Psoas muscle (tissue), 7 donors: ENCODE measurements at regions not wholly inside any gene's neighbourhood (a gene's known extent, or its start where the extent isn't known, plus 50 kb on each side); places are given as distances from the start of the nearest gene placed in this dataset.

Source experiments
- ATAC-seq, 4 donors: fragments of 200-7000 bp; cut with Tn5 transposase; one replicate each; pipeline ENCODE4 v1.9.1; 2020; ENCODE audit warnings: moderate library complexity in 3 of 4, mild to moderate bottlenecking in 2 of 4
- DNase-seq, 2 donors: peaks; one replicate each; pipeline ENCODE4 v3.0.0-alpha.2; 2020
- H3K27ac ChIP-seq: fragments of 200-600 bp; one replicate; pipeline ENCODE4 v1.8.0; 2022
- H3K27me3 ChIP-seq, 3 donors: fragments of 200-600 bp in 1 of 3; one replicate each; pipeline versions ENCODE4 v1.6.1 to v1.8.0; 2013 to 2022; ENCODE audit warnings: low read length in 2 of 3, mild to moderate bottlenecking in 2 of 3, moderate library complexity in 1 of 3; ENCODE audit not compliant: insufficient read depth in 3 of 3
- H3K36me3 ChIP-seq, 2 donors: fragments of 200-600 bp in 1 of 2; one replicate each; pipeline versions ENCODE4 v1.6.1 to v1.8.0; 2013 to 2022; ENCODE audit warnings: low read depth in 1 of 2, mild to moderate bottlenecking in 1 of 2, moderate library complexity in 1 of 2; ENCODE audit not compliant: insufficient read depth in 1 of 2
- H3K4me1 ChIP-seq: fragments of 200-600 bp; one replicate; pipeline ENCODE4 v1.8.0; 2022
- H3K4me3 ChIP-seq: fragments of 200-600 bp; one replicate; pipeline ENCODE4 v1.8.0; 2022; ENCODE audit warnings: mild to moderate bottlenecking
- H3K9me3 ChIP-seq: fragments of 200-600 bp; one replicate; pipeline ENCODE4 v1.8.0; 2022
- WGBS, 3 donors: extraction: QIAGEN DNeasy Blood & Tissue Kit; methylation state at CpG; one replicate each; pipeline versions ENCODE4 v1.1.6 to v1.1.7; 2013; 5-methylcytosine and 5-hydroxymethylcytosine counted together
- intact Hi-C, 2 donors: fragments of 100-400 bp; cut with DNase I; formaldehyde crosslinking; loops; one replicate each; pipeline versions ENCODE4 v1.11.0 to v1.14.2; 2022
- TF ChIP-seq, protein P1 (sequence below): fragments of 200-600 bp; IDR thresholded peaks from one replicate; pipeline ENCODE4 v1.8.0; 2022; ENCODE audit warnings: antibody characterized with exemption
- donor health status: healthy with polysubstance abuse.
- donor health status: DM: no; HTN: no; CAD: no; lungs with moderate emphysema.
- donor health status: Bipolar disorder and iron deficiency.
- donor health status: healthy.
- donor health status: DM: yes; HTN: yes; CAD: no.
- donor health status: DM: no; HTN: no; CAD: no.
- donor health status: DM: yes; HTN: yes; CAD: no.

DNA sequence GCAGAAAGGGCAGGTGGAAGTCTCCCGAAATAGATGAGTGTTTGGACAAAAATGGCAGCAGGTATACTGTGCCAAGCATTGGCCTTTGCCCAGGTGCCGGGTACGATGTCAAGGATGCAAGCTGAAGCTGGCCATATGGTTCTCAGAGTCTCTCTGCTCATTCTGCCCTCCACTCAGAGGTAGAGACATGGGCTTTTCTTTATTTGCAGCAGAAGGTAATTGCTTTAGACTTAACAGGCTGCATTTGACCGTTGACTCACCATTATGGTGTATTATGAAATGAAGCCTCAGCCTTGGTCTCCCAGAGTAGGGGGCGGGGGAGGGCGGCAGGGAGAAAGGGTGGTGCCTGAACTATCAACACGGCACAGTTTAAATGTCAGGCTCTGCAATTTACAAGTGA is 969.1 kb upstream of the EEF2KMT start:
- TF ChIP-seq, protein P1, sequence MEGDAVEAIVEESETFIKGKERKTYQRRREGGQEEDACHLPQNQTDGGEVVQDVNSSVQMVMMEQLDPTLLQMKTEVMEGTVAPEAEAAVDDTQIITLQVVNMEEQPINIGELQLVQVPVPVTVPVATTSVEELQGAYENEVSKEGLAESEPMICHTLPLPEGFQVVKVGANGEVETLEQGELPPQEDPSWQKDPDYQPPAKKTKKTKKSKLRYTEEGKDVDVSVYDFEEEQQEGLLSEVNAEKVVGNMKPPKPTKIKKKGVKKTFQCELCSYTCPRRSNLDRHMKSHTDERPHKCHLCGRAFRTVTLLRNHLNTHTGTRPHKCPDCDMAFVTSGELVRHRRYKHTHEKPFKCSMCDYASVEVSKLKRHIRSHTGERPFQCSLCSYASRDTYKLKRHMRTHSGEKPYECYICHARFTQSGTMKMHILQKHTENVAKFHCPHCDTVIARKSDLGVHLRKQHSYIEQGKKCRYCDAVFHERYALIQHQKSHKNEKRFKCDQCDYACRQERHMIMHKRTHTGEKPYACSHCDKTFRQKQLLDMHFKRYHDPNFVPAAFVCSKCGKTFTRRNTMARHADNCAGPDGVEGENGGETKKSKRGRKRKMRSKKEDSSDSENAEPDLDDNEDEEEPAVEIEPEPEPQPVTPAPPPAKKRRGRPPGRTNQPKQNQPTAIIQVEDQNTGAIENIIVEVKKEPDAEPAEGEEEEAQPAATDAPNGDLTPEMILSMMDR = no peak
- Histone ChIP-seq H3K4me1 (no peaks in the 10 kb centered on the region), H3K4me3 (no peak overlapping the region), H3K36me3 (no peaks in the 10 kb centered on the region), H3K27ac (no peak overlapping the region), H3K27me3 (no peaks in the 10 kb centered on the region), H3K9me3 (no peaks in the 10 kb centered on the region)
- ATAC-seq (no peak), DNase-seq (no peak)
- 56 to 60% (median 59%) methylated on average over 7 of the region's 7 CpGs for WGBS, 3 donors
- intact Hi-C loops = no loop called here

DNA sequence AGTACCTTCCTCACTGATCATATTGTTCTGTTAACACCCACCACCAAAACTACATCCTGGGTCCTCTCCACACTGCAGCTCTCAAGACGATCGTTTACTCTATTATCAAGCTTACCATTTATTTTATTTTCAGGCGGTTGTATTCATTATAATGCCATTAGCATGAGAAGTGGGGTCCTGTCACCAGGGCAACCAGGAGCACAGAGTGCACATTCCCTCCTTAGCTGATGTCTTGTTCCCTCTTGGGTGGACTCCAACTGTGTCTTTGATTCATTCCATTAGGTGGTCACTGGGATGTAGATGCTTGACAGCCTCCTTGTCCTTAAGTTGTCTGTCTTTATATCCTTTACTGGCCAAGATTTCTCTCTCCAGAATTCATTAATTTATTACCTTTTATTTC is 965.9 kb upstream of the EEF2KMT start:
- Histone ChIP-seq H3K27ac (no peak overlapping the region), H3K9me3 (no peaks in the 10 kb centered on the region), H3K4me3 (no peak overlapping the region), H3K4me1 (no peaks in the 10 kb centered on the region), H3K27me3 (no peaks in the 10 kb centered on the region), H3K36me3 (no peaks in the 10 kb centered on the region)
- no peak for ATAC-seq
- no peak for DNase-seq
- TF ChIP-seq, protein P1 = no peak
- WGBS, 3 donors = 58 to 89% (median 80%) methylated on average over 3 of the region's 3 CpGs
- intact Hi-C loops = no loop called here

DNA sequence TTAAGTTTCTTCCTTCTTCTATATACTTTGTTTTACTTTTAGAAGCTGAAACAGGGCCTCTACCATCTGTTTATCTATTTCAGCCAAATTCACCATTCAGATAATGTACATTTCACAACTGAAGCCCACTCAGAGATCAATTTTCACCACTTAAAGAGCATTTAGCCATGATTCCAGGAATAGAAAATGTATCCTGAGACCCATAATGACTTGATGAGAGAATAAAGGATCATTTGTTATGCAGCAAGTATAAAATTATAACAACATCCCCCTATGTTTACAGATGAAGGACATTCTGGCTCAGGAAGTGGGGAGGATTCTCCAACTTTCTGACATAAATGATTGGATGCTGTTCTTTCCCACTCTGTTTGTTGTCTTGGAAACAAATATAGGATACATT is 962.1 kb upstream of the EEF2KMT start:
- TF ChIP-seq, protein P1 = no peak
- Histone ChIP-seq H3K36me3 (no peaks in the 10 kb centered on the region), H3K4me3 (no peak overlapping the region), H3K4me1 (no peaks in the 10 kb centered on the region), H3K9me3 (no peaks in the 10 kb centered on the region), H3K27ac (no peak overlapping the region), H3K27me3 (no peaks in the 10 kb centered on the region)
- intact Hi-C loops = no loop called here
- ATAC-seq (no peak), DNase-seq (no peak)

DNA sequence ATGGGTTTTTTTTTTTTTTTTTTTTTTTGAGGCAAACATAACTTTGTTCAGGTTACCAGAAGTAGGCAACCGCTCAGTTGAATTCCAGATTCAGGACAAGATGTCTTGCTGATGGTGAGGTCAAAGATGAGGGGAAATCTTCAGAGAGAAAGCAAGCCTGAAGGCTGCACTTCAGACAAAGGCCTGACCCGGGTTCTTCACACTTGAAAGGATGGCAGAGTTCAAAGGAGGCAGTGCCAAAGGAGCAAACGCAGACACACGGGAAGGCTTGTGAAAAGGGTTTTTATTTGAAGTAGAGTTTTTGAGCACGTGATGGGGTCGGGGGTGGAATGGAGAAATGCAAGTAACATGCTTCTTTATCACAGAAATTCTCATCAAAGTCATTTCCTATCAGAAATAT is 960.2 kb upstream of the EEF2KMT start:
- 28 to 36% (median 30%) methylated on average over 6 of the region's 6 CpGs for WGBS, 3 donors
- Histone ChIP-seq H3K9me3 (no peaks in the 10 kb centered on the region), H3K27ac (no peak overlapping the region), H3K4me3 (no peak overlapping the region), H3K36me3 (no peaks in the 10 kb centered on the region), H3K27me3 (no peaks in the 10 kb centered on the region), H3K4me1 (no peaks in the 10 kb centered on the region)
- intact Hi-C loops = no loop called here
- no peak for DNase-seq
- ATAC-seq = no peak
- TF ChIP-seq, protein P1 = no peak

DNA sequence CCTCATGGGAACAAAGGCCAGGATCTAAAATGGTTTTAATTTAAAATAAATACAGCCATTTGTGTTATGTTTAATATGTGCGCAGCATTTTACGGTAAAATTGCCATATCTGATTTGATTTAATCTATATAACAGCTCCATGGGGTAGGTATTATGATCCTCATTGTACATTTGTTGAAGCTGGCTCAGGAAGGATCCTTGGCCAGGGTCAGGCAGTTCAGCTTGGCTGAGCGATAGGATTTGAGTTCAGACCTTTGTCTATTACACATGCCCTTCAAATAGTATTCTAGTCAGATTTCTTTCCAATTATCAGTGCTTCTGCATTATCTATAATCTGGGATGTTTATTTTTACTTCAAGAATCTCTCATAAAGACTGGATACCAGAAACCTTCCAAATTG is 950.4 kb upstream of the EEF2KMT start:
- H3K27me3 ChIP-seq = no peaks in the 10 kb centered on the region
- ATAC-seq (no peak), DNase-seq (no peak)
- no peak overlapping the region for H3K27ac ChIP-seq
- H3K4me1 ChIP-seq = no peaks in the 10 kb centered on the region
- TF ChIP-seq, protein P1 = no peak
- intact Hi-C loops = no loop called here
- H3K4me3 ChIP-seq = no peak overlapping the region
- 75 to 80% (median 79%) methylated on average over 3 of the region's 3 CpGs for WGBS, 3 donors
- no peaks in the 10 kb centered on the region for H3K9me3 ChIP-seq
- no peaks in the 10 kb centered on the region for H3K36me3 ChIP-seq
